GM21390 (cell line): ENCODE measurements at regions not wholly inside any gene's neighbourhood (a gene's known extent, or its start where the extent isn't known, plus 50 kb on each side); places are given as distances from the start of the nearest gene placed in this dataset.
"Not testable (repeated sequence)": the region's sequence is repeated elsewhere in the genome, so short reads cannot be mapped to it uniquely, and the experiment has no call there.

Source experiments
- ATAC-seq: cut with Tn5 transposase; IDR thresholded peaks from one replicate; pipeline ENCODE4 v1.9.1; 2021; ENCODE audit not compliant: unreplicated experiment

DNA sequence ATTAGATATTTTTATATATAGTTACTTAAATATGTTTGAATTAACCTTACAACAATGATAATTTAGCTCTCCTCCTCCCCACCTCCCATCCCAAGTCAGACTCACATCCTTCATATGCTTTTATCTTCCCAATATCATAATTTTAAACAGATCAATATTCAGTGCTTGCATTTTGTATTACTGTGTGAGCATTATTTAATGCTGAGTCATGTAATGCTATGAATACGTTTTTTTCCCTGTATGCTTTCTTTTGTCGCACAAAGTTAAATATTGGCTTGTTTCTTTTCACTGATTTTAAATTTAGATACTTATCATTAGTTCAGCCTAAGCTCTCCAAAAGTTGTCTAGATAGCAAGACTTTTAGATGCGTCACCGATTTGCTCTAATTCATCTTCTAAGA is 471.6 kb upstream of the SGO1 start:
- no peak for ATAC-seq

DNA sequence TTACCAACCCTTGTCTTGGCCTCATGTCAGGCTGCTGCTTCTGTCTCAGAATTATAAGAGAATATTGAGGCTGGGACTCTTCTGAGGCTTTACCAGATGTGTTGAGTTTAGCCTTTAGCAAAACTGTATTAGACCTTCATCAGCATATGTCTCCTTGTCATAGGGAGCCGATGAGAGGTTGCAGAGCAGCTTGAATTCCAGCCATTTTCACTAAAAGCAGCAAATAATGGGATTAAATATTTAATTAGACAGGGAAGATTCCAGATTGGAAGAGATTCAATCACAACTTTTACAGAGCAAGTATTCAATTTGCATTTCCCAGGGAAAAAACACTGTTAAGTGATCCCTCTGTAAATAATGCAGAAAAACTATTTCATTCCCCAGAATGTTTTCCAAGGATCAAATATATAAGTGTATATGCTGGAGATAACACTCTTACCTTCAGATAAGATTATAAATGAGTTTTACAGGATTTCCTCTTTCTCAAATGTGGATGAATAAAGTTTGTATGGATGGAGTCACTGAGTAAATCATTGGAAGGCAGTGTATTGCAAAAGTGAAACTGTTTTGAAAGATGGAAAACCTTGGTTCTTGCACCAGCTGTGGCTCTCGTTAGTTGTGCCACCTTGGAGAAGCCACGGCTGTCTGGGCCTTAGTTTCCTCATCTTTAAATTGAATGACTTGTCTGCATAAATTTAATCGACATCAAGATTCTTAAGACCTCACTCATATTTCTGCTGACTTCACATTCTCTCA is 466.4 kb upstream of the SGO1 start:
- no peak for ATAC-seq

DNA sequence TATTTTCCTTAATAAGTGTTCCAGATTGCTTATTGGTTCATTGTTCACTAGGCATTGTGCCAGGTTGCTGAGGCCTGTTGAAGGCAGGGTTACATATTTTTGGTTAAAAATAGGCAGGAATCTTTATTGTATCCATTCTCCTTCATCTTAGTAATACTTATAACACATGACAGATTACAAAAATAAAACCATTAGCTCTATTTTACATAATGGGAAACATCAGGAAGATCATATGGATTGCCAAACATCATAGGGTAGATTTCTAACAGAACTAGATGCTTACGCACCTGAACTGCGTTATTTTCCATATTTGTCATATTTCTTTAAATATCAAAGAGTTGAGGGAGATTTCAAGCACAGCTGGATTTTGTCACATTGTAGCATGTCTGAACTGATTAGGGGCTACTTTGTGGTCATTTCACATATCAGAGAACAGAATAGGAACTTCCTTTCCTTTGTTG is 462.9 kb upstream of the SGO1 start:
- no peak for ATAC-seq

DNA sequence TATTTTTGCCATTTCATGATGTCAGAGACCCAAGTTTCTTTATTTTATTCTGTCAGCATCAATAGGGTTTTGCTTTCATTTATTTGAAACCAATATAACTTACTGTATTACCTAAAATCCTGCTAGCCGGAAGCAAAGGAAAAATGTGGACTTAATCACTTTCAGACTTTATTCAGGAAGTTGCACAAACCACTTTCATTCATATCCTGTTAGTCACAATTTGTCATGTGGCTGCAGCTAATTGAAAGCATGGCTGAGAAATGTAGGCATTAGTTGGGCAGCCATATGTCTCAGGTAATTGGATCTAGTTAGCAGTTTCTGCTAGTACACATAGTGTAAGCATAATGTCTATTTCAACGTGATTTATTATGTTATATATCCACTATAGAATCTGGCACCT is 462.3 kb upstream of the SGO1 start:
- no peak for ATAC-seq

DNA sequence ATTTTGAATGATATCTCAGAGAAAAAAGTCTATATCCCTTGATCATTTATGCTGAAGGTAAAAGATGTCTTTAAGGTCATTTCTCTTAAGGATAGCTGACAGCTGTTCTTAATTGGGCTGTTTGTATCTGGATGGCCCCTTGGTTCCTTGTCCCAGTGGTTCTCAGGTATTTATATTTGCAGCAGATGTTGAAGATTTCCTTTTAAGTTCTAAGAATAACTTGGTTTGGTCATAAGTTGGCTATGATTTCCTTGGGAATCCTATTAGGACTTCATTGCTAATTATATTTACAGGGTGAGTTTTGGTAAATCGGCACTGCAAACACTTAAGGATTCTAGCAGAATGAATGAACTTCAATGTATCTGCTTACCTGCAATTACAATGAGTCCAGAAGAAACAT is 460.4 kb upstream of the SGO1 start:
- ATAC-seq, result no peak

DNA sequence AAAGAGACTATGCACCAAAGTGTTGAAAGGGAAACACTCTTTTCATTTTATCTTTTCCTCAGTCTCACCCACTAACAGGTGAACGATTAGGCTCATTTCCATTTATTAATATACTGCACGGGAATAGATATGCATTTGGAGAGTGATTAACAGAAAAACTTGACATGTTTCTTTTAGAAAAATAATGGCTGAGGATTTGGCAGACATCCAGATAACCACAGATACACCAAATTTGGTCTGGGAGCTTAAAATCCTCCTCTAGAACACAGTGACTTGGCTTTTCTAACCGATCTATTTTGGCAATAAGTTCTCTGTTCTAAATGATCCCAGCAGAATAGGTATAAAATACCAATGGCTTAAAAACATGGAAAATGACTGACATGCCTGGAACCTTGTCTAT is 459.3 kb upstream of the SGO1 start:
- ATAC-seq, result no peak

DNA sequence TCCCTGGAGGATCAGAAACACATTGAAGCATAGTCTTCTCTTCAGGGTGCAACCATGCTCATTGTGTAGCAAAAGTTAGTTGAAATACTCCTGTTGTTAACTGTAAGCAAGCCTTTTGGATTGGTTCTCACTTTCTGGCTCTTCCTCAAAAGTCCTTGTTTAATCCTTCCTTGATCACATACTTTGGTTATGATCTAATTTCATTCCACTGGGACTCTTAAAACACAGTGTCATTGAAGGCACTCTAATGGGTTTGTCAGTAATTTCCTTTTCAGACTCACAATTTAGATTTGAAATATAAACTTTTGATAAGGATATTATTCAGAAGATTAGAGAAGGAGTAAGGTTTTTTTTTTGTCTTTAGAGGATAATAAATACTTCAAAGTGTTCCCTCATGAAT is 451.7 kb upstream of the SGO1 start:
- no peak for ATAC-seq

DNA sequence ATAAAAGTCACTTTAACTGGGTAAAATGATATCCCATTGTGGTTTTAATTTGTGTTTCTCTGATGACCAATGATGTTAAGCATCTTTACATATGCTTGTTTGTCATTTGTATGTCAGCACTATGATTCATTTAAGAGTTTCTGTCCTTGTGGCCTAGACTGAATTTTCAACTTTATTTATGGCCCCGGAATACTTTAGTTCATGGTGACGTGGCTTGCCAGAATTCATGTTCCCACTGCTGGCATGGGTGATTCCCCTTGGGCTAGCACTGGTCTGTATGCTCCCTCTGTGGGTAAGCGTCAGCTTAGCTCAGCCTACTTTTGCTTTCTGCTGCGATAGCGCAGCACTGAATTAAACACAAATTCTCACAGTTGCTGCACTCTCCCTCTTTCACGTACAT is 436.3 kb upstream of the SGO1 start:
- ATAC-seq, result no peak

DNA sequence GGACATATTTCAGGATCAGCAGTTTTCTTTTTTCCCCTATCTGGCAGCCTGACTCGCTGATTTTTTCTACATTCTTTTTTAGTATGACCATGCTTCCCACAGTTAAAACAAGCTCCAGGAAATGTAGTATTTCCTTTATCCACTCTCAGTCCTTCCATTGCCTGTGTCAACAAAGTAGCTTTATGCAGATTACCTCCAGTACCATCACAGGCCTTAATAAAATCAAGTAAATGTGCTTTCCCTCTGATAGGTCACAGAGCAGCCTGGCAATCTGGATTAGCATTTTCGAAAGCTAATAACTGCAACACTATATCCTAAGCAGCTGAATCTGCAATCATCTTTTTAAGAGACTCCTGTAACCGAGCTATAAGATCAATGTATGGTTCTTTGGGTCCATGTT is 432.6 kb upstream of the SGO1 start:
- ATAC-seq, result not testable (repeated sequence)

DNA sequence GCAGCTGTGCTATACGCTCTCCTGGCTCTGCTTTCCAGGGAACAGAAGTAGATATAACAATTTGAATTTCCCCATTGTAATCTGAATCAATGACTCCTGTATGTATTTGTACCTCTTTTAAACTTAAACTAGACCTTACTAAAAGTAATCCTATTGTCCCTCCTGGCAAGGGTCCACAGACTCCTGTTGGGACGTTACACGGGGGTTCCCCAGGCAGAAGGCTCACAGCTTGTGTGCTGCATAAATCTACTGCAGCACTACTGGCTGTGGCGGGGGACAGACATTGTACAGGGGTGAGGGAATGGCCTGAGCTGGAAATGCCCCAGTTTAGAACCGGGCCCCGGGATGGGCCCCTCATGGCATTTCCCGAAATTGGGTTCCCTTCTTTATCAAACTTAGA is 432.2 kb upstream of the SGO1 start:
- ATAC-seq, result not testable (repeated sequence)

DNA sequence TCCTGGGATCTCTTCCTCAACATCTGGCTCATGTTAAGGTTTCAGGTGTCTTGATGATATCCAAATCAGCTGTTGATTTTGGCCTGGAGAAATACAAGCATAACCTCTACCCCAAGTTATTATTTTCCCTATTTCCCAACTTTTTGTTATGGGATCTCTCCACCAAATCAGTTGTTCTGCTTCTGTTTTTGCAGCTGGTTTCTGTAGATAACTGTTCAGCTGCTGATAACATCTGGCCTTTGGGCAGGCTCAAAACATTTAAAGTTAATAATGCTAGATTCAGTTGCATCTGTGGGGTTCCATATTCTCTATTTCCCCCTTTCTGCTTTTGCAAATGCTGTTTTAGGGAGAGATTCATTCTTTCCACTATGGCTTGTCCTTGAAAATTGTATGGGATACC is 430.0 kb upstream of the SGO1 start:
- ATAC-seq, result not testable (repeated sequence)

DNA sequence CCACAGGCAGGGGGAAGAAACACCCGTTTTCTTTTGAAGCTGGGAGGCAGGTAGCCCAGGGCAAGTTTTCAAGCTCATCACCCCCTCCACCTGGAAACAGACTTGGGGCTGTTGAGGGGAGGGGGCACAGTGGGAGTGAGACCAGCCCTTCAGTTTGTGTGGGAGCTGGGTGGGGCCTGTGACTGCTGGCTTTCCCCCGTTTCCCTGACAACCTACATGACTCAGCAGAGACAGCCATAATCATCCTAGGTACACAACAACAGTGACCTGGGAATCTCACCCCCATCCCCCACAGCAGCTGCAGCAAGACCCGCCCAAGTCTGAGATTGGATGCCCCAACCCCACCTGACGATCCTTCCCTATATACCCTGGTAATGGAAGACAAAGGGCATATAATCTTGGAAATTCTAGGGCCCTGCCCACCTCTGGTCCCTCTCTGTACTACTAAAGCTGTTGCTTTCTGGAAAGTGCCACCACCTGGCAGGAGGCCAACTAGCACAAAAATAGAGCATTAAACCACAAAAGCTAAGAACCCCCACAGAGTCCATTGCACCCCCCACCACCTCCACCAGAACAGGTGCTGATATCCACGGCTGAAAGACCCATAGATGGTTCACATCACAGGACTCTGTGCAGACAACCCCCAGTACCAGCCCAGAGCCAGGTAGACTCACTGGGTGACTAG is 422.2 kb upstream of the SGO1 start:
- no peak for ATAC-seq

DNA sequence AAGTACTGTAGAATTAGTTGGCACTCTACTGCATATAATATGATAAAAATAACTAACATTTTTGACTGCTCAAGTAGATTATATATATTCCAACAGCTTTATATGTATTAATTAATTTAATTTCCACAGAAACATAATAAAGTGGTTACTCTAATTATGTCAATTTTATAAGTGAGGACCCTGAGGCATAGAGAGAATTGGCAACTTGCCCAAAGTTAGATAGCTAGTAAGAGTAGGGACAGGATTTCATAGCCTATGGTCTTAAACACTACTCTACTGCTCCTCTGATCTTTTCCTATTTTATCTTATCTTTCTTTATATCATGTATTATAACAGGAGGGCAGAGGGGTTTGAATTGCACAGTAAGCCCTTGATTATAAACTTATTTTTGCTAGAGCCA is 418.7 kb upstream of the SGO1 start:
- ATAC-seq, result no peak

DNA sequence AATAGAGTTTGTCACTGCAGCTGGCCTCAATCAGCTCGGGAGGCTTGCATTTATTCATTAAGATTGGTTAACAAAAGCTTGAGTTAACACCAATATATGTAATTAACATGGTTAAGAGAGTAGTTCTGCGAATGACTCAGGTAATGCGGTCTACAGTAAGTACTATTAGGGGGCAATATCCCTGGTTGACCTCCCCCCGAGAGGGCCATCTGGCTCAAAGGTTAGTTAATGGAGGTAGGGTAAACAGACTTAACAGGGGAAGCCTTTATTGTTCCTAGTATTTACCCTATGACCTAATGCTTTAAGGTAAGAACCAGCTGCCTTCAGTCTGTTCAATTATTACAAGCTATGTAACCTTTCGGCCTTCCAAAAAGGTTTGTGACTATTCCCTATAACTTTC is 403.3 kb upstream of the SGO1 start:
- ATAC-seq, result no peak

DNA sequence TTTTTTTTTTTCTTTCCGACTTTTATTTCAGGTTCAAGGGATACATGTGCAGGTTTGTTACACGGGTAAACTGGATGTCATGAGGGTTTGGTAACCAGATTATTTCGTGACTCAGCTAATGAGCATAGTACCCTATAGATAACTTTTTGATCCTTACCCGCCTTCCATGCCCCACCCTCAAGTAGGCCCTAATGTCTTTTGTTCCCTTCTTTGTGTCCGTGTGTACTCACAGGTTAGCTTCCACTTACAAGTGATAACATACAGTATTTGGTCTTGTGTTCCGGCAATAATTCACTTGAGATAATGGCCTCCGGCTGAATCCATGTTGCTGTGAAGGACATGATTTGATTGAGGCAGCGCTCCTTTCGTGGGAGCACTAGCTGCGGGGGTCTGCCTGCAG is 402.8 kb upstream of the SGO1 start:
- no peak for ATAC-seq

DNA sequence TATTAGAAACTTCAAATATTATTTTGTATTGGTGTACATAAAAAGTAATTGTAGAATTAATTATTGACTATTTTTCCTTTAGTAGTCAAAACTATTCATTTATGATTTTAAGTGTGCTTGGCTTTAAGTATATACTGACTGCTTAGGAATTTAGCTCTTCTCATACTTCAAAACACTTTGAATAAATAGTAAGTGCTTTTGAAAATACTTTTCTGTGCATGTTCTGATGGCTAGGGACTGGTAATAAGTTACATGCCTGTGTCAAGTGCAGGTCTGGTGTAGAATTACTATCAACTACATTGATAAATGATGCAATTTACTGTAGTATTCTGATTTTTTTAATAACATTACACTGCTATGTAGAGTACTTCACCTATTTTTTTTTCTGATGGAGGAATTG is 397.6 kb upstream of the SGO1 start:
- ATAC-seq, result no peak

DNA sequence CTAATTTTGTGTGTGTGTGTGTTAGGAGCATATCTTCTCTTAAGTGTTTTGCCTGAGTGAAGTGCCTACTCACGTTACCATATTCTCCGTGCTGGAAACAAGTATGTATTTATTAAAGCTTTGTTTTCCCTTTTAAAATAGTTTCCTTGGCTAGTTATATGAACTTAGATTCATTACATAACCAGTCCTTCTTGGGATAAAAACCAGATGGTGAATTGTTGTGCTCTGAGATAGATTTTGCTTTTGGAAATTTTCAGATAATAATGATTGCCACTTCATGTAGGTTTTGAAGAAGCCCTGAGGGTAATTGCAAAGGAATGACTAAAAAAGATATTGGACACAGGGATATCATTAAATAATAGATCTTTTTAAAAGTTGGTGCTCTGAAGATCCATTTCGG is 390.2 kb upstream of the SGO1 start:
- no peak for ATAC-seq

DNA sequence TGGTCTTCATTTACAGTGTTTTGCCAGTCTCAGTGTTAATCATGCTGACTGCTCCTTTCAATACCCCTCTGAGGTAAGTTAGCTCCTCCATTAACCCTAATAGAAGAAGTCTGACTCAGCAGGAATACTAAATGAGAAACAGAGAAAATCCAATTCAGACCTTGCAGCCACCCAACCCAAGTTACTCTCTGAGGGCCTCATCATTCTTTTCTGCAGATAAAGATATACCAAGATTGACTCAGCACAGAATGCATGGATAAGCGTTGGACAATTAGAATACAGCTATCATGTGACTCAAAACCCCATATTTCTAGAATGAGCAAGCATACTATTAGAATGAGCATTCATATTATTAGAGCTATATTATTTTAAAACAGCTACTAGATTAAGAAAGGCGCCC is 389.1 kb upstream of the SGO1 start:
- no peak for ATAC-seq

DNA sequence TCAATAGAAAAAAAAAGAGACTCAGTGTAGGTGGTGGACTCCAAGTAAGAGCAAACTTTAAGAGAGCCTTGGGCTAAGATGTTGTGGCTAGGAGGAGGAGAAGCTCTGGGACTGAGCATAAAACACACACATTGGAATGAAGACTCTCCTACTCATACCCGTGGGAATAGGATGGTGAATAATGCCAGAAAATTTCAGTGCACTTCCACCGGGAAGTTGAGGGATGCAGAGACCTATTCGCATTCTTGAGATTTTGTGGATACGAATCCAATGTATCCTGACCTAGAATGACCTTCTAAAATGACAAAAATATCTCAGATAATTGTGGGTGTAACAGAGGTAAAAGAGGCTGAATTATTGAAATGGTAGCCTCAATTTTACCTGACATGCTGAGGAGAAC is 388.7 kb upstream of the SGO1 start:
- ATAC-seq, result no peak

DNA sequence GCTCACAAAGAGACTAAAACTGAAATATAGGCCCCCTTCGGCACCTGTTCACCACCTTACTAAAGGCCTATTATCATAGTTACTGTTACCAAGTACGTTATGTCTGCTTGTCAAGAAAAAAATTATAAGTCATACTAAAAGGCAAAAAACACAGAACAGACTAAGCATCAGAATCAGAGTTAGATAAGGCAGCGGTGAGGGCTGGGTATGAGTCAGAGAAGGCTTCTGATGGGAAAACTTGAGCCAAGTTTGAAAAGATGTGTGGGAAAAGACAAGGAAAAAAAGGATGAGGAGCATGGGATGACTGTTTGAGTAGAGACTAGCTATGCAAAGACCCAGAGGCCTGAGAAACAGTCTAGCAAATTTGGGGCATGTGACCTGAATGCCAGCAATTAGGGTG is 387.2 kb upstream of the SGO1 start:
- no peak for ATAC-seq

DNA sequence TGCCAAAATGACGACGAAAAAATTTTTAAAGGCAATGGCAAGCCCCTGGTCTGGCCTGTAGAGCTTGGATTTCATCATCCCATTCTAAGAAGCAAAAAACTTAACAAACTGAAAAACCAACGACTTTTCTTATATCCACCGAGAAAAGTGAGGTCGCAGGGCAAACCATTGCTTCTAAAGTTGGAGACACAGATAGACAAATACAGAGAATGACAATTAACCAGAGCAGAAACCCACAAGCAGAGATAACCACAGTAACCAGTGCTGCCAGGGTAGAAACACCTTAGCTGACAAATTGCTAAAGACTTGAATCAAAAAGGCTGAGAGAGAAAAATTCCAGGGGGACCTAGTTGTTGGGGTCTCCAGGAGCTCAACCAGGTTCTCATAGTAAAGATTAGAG is 386.5 kb upstream of the SGO1 start:
- no peak for ATAC-seq

DNA sequence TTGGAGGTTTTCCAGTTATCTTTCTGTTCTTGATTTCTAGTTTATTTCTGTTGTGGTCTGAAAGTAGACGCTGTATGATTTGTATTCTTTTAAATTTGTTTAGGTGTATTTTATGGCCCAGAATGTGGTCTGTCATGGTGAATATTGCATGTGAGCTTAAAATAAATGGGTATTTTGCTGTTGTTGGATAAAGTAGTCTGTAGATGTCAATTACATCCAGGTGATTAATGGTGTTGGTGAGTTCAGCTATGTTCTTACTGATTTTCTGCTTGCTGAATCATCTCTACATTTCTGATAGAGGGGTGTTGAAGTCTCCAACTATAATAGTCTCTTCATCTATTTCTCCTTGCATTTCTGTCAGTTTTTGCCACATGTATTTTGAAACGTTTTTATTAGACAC is 383.3 kb upstream of the SGO1 start:
- no peak for ATAC-seq

DNA sequence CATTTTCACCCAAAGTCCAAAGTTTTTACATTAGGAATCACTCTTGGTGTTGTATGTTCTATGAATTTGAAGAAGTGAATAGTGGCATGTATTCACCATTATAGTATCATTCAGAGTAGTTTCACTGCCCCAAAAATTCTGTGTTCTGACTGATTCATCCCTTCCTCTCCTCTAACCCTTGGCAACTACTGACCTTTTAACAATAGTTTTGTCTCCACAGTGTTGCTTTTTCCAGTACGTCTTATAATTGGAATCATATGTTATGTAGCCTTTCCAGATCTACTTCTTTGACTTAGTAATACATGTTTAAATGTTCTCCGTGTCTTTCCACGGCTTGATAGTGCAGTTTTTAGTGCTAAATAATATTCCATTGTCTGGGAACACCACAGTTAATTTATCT is 379.0 kb upstream of the SGO1 start:
- no peak for ATAC-seq
